Panc1 (cell line): ENCODE measurements at regions not wholly inside any gene's neighbourhood (a gene's known extent, or its start where the extent isn't known, plus 50 kb on each side); places are given as distances from the start of the nearest gene placed in this dataset.

Experiments used
- CTCF ChIP-seq: fragments of 450-650 bp; IDR thresholded peaks from 2 replicates; pipeline ENCODE4 v1.5.1; 2017; ENCODE audit warnings: mild to moderate bottlenecking
- POLR2AphosphoS5 ChIP-seq: IDR thresholded peaks from 2 replicates; pipeline ENCODE4 v1.6.1; 2012; ENCODE audit warnings: mild to moderate bottlenecking, low read depth, low read length, moderate library complexity
- TCF7L2 ChIP-seq: IDR thresholded peaks from 2 replicates; pipeline ENCODE4 v1.6.1; 2011; ENCODE audit warnings: mild to moderate bottlenecking, low read depth, low read length, inconsistent platforms
- TF ChIP-seq, protein P1 (sequence below), 2 experiments: IDR thresholded peaks; 2 replicates each; pipeline ENCODE4 v1.6.1; 2011 to 2012; ENCODE audit warnings: low read depth in 2 of 2, control low read depth in 1 of 2, low read length in 1 of 2, mild to moderate bottlenecking in 1 of 2, moderate library complexity in 1 of 2; ENCODE audit not compliant: insufficient read depth in 1 of 2

DNA sequence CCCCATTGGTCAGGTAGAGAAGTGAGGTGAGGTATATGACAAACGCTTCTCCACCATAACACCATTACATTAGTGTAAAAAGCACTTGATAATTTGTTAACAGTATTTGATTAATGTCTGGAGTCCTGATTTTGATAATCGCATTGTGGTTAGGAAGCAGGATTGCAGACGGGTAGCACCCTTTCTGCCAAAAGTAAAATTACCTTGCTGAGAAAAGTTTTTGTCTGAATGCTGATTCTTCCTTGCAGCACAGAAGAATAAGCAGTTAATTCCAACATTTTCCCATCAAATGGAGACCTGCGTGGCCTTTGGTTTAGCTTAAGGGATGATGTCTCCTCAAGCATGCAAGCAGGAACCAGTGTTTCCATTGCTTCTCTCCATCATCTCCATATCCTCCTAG is 1090.2 kb upstream of the TMEM132C start:
- TF ChIP-seq CTCF, result no peak
- TF ChIP-seq POLR2AphosphoS5, result no peak
- no peak for TF ChIP-seq TCF7L2
- TF ChIP-seq, protein P1, sequence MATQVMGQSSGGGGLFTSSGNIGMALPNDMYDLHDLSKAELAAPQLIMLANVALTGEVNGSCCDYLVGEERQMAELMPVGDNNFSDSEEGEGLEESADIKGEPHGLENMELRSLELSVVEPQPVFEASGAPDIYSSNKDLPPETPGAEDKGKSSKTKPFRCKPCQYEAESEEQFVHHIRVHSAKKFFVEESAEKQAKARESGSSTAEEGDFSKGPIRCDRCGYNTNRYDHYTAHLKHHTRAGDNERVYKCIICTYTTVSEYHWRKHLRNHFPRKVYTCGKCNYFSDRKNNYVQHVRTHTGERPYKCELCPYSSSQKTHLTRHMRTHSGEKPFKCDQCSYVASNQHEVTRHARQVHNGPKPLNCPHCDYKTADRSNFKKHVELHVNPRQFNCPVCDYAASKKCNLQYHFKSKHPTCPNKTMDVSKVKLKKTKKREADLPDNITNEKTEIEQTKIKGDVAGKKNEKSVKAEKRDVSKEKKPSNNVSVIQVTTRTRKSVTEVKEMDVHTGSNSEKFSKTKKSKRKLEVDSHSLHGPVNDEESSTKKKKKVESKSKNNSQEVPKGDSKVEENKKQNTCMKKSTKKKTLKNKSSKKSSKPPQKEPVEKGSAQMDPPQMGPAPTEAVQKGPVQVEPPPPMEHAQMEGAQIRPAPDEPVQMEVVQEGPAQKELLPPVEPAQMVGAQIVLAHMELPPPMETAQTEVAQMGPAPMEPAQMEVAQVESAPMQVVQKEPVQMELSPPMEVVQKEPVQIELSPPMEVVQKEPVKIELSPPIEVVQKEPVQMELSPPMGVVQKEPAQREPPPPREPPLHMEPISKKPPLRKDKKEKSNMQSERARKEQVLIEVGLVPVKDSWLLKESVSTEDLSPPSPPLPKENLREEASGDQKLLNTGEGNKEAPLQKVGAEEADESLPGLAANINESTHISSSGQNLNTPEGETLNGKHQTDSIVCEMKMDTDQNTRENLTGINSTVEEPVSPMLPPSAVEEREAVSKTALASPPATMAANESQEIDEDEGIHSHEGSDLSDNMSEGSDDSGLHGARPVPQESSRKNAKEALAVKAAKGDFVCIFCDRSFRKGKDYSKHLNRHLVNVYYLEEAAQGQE (IDR thresholded peaks at IDR 0.05; ENCODE audit: insufficient read depth in 1 of 2, low read depth in 2 of 2, low read length in 1 of 2), result no peak
